IPS-NIHi7 (cell line): ENCODE measurements at regions not wholly inside any gene's neighbourhood (a gene's known extent, or its start where the extent isn't known, plus 50 kb on each side); places are given as distances from the start of the nearest gene placed in this dataset.
"Not testable (repeated sequence)": the region's sequence is repeated elsewhere in the genome, so short reads cannot be mapped to it uniquely, and the experiment has no call there.

Experiments used
- DNase-seq: peaks from one replicate; pipeline ENCODE4 v3.0.0; 2012; ENCODE audit warnings: mixed read lengths; ENCODE audit errors: extremely low spot score

DNA sequence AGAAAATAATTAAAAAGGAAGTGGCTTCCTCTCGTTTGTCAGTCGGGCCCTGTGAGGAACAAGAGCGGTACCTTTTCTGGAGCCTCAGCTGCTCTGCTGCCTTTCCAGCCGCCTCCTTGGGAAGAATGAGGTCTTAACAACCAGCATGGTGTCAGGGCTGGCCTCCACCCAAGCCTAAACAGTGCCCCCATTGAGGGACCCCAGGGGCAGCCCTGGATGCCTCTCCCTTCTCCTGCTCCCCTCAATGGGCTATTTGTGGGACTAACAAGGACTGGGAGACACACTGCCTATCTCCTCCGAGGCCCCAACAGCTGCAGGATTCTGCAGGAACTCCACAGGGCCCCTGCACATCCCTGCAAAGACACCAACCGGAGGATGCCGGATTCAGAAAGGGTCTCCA is 155.4 kb upstream of the MAP3K1 start:
- DNase-seq: no peak

DNA sequence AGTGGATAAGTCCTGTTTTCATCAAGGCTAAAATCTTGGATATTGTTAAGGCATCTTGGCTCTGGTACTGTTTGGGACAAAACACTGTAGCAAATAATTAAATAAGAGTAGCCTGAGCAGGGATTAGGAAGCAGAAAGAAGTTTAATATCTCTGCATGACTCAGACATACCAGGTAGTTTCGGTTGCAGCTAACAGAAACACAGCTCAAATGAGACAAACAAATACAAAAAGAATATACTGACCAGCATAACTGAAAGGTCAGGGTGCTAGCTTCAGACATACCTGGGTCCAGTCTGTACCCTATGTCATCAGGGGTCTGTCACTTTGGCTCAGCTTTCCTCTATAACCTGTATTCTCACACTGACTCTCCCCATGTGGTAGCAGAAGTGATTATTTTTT is 156.4 kb upstream of the MAP3K1 start:
- no peak for DNase-seq

DNA sequence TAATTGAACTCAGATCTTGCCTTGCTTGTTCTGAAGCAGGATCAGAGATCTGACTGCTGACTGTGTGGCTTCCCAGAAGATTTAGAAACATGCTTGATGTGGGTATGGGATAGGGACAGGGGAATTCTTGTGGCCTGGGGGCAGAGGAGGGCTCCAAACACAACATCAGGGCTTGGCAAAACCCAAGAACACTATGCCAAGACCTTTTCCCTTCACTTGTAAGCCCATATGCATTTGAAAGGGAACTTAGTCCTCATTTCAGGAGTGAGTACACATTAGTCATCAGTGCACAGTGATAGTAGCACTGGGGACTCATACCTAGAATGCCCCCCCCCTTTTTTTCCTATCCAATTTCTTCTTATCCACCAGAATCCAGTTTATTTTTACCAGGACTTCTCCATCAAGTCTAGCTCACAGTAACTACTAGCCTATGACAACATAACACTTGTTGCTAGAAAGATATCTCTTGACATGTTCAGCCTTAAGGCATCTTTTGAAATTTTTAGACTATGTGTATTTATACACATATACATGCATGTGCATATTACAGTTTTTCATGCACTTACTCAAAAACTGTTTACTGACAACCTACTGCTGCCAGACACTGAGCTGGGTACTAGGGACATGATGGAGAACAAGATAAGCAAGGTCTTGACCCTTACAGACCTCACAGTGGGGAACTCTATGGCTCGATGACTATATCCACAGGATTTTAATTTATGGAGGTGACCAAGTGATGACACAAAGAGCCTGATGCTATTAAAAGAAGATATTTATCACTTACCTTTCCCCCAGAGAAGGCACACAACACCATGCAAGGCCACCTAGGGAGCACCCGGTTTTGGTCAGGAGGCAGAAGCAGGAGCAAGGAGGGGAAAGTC is 158.3 kb upstream of the MAP3K1 start:
- DNase-seq: no peak

DNA sequence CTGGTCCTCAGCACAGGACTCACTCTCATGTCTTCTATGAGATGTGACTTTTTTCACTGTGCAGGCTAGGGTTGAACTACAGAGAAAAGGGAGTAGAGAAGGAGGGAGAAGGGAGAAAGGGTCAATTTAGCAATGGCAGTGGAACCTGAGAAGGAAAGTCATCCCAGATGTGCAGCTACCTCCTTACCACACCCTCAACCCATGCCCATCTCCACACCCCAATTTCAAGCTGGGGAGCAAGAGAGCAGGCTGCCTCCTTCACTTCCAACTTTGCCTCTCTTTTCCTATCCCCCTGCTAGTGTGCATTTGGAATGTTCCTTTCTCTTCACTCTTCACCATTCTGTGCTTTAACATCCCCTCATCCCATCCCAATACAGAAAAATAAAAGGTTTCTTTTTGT is 163.5 kb upstream of the MAP3K1 start:
- DNase-seq: no peak

DNA sequence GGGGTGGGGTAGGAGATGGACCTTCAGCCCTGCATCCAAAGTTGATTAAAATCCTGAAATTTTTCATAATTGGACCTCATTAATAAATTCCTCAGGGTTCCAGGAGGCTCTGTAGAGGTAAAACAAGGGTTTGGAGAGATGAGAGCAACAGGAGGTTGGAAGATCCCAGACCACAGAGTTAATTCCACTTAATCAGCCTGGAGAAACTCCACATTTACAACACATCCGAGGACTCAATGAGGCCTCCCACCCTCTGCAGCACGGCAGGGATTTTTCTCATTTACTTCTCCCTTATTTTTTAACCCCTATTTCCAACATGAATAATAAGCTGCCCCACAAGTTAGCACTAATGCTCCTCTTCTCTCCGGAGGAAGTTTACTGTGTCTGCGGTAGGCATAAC is 165.0 kb upstream of the MAP3K1 start:
- no peak for DNase-seq

DNA sequence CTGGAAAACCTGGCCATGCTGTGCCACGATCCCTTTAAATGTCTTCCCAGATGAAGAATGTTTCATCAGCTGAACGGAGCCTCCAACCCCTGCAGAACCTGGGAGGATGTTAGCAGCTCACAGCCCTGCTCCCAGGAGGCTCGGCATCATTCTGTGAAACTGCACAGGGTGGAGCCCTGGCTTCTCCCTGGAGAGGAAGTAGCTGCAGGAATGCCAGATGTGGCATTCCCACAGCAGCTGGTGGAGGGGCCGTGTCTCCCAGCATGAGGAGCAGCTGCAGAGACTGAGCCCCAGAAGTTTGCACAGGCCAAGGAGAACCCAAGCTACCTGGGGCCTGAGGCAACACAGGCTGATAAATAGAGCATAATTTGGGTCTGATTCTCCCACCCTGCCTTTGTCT is 165.8 kb upstream of the MAP3K1 start:
- peak; percentile 22 for DNase-seq

DNA sequence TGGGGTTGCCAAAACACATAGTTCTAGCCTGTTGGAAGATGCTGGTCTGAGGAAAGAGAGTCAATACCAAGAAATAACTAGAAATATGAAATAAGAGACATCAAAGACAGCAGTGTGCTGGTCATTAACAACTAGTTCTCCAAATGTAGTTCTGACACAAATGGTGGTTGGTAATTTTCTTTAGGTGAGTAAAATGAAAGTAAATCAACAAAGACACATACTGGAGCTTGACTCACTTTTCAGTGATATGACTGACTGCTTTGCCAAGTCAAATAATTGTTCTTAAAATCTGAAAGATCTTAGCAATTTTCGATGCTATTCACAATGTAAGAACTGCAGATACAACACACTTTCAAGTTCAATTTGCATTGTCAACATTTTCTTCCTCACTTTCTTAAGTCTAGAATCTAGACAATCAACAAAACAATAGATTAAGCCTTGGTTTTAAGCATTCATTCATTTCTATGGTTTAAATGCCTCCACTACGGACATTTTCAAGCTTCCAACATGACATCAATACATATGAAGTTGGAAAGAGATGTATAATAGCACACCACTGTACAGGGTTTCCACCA is 166.8 kb upstream of the MAP3K1 start:
- no peak for DNase-seq

DNA sequence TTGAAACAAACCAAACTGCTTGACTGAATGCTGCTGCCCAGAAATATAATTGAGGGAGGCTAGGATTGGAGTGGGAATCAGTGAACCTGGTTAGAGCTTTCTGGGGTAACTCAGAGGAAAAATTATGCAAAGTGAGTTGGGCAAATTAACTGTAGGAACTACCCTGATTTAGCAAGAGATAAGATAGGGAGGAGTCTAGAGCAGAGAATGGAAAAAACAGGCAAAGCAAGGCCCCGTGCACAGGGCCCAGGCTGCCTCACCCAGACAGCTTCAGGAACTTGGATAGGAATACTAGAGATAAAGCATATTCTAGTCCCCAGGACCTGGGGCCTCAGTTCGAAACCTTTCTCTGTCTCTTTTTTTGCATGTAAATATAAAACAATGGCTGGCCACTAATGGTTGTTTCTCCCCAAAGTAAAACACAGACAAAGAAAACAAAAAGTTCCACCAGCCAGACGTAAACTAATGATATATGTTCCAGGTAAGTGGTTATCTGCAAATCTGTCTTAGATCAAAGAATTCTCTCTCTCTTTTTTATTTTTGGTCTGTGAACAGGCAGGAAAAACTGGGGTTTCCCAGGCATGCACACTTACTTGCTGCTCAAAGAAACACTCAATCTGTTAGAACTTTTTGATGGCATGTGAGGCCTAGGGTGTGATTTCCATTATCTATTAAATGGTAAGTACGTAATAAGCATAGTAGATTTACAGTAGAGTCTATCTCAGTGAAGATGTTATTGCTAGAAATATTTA is 168.1 kb upstream of the MAP3K1 start:
- no peak for DNase-seq

DNA sequence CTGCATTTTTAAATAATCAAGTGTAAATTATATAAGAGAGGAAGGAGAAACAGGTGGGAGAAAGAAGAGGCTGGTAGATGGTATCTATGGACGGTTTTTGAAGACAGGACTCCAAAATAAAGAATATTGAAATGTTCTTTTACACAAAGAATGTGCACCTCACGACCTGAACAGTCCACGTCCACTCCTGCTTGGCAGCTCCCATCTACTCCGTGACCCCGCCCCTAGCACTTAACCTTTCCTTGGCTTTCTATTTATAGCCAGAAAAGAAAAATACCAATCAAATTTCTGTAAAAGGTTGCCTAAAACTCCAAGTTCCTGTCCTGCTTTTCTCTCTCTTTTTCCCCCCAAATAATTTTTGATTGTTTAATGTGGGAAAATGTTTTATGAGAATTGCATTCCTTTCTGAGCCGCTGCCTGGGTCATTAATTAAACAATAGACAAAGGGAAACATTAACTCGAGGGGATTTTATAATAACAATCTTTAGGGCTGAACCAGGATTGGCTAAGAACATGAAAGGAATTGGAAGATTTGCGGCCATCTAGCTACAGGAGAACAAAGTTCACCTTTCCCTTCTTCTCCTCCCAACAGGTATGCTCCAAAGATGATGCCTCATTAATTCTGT is 173.6 kb upstream of the MAP3K1 start:
- no peak for DNase-seq

DNA sequence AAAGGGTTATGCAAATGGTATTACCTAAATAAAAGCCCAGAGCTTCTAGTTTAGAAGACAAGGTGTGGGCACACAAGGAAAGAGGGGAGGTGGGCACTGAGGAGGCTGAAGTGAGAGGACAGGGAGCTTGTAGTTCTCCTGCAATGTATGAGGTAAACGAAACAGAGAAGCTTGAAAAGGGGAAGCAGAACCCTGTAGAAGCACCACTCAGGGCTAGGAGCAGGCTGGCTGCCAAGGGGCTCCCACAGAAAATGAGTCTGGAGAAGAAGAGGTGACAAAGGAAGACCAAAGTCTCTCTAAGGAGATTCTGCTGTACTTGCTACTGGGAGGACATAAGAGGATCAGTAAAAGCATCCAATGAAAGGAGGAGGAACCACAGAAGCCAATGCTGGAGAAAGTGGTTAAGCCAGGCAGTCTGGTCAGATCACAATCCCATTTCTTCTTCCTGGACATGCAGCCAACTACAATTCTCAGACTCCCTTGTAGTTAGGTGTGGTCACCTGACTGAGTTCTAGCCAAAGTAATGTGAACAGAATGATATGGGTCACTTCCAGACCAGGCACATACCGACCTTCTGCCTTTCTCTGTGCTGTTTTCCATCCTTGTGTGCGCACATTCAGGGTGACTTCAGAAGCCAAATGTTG is 174.5 kb upstream of the MAP3K1 start:
- DNase-seq: no peak

DNA sequence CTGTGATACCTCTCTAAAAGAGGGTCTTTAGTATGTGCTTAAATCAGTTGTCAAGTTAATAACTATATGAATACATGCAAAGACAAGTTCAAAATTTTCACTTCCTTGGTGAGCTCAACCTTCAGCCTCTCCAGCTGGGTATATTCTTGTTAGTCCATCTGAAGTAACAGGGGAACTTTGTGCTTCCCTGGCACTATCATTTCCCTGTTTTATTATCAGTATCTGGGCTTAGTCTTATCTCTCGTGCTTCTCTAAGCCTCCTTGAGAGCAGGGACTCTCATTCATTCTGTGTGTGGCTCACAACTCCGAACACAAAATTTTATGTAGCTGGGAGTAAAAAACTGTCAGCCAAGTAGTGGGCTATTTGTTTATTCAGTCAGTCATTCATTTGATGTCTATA is 175.9 kb upstream of the MAP3K1 start:
- no peak for DNase-seq

DNA sequence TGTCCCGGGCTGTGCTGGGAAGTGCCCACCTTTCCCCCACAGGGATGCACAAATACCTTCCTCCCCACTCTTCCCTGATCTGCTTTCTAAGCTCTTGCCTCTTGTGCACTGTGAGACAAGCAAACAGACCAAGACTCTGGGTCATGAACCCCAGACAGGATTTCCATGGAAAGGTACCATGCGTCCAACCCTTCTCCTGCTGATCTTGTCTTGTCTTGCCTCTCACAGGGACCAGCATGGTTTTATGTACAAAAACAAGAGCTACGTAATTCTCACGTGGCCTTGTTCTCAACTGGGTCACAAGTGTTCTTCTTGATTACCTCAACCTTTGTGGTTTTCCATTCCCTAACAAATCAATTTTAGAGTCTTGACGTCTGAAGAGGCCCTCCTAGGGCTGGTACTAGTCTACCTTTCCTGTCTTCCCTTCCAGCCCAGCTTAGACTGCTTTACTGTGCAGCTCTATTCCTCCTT is 176.5 kb upstream of the MAP3K1 start:
- DNase-seq: no peak

DNA sequence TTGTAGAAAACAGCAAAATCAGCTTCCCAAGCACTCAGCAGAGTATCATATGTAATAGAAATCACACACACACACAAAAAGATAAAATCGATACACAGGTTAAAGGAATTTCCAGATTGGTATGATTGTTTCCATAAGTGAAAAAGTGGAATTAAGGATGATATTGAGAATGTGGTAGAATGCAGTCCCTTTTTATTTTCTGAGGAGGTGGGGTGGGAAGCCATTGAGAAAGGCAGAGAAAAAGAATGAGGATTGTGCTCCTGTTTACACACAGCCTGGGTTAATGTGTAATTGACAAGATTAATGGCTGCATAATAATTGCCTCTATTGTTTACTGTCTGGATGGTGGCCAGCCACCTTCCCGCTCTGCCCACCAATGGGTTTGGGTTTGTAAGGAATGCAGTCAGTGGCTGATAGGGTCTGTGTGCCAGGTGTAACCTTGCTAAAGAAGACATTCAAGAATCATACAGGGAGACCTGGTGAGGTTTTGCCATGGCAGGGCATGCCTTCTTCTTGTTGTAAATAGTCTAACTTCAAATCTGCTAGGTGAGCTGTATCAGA is 177.2 kb upstream of the MAP3K1 start:
- DNase-seq: peak; percentile 26

DNA sequence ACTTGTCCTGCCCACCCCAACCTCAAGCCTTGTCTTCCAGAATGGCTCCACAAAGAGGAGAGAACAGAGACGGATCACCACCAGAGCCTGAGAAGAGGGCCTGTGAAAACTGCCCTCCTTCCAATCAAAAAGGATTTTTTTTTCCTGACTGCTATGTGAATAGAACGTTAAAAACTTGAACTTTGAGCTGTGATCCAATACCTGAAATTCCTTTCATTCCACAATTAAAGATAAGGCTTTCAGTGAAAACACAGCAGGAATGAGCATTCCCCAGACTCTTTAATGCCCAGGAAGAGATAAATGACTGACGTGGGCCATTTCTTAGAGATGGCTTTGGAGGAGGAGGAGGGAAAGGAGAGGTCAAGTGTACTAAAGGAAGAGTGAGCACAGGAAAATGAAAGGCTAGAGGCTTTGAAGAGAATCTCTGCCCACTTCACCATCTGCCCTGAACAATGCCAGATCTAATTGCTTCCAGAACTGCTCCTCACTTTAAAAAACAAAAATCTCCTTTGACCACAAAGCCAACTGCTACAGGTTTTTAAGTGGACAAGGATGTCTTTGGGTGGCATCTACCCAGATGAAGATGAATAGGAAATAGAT is 177.9 kb upstream of the MAP3K1 start:
- DNase-seq: peak; percentile 24

DNA sequence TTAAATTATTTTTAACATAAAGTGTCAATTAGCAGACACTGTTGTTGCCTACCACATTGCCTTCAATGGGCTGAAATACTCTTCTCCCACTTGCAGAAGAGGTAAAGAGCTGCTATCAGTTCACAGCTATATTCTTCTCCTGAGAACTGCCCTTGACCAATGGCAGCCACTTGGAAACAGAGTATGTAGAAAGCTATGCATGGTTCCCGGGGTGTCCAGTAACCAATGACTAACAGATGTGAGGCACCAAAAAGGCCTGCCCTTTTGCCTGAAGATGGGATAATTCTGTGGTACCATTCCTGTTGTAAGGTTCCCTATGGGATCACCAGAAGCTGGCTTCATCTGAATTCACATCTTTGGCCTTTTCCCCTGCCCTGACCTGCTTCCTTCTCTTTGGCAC is 181.4 kb upstream of the MAP3K1 start:
- no peak for DNase-seq

DNA sequence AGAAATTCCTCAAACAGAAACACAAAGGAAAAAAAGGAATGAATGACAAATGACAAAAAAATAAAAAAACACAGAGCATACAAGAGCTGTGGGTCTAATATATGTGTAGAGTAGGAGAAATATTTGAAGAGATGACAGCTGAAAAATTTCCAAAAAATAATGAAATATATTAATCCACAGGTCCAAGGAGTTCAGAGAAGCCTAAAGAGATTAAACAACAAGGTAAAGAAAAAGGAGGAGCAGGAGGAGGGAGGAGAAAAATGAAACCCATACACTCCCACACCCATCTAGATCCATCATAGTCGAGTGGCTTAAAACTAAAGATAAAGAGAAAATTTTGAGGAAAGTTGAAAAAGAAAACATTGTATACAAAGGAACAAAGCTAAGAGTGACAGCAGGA is 182.4 kb upstream of the MAP3K1 start:
- no peak for DNase-seq

DNA sequence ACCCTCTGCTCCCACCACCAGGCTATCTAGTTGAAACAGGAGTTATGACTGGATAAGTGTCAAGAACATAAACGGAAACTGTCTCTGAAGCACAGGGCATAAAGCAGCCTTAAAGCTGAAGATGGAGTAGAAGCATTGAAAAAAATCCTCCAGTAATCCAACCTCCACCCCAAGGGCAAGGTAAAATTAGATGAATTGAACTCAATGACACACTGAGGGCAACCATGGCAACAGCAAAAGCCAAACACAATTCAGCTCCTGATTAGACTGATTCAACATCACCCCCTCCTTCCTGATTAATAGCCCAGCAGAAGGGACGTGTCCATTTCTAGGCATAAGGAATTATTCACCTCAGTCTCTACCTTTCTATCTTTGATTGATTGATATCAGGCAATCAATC is 183.2 kb upstream of the MAP3K1 start:
- DNase-seq: no peak

DNA sequence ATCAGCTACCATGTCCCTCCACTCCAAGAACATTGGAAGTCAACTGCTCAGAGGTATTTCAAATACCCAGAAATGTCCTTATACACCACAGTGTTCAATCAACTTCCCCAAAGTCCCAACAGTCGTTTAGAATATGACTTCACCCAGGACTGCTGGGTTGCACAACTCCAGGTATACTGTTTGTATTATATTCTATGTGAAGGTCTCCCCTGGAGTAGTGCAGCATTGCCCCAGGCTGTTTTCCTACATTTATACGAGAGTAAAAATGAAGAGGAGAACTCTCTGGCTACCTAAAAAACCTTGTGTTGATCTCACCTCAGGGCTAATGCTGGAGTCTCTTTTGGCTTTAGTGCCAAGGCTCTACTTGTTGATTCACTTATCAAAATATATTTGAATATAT is 183.6 kb upstream of the MAP3K1 start:
- DNase-seq: no peak

DNA sequence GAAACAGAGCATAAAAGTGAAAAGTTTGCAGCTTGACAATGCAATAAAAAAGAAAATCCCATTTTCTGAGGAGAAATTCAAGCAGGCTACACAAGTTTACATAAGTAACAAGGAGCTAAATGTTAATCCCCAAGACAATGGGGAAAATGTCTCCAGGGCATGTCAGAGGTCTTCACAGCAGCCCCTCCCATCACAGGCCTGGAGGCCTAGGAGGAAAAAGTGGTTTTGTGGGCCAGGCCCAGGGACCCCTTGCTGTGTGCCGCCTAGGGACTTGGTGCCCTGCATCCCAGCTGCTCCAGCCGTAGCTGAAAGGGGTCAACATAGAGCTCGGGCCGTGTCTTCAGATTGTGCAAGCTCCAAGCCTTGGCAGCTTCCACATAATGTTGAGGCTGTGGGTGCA is 186.7 kb upstream of the MAP3K1 start:
- not testable (repeated sequence) for DNase-seq

DNA sequence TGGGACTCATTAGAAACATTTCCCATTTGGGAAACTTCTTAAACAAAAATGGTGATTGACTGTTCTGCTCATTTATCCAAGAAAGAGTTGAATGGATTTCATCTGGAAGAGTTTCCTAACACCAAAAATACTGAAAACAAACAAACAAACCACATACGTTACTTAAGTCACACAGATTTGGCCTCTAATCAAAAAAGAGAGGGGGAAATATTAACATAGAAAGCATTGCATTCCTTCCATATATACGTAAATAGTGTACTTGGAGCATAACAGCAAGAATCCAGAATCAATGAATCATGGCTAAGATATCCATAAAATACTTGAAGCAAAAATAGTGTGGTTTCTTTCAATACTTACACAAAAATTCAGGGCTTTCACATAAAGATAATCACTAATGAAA is 189.8 kb upstream of the MAP3K1 start:
- DNase-seq: no peak

DNA sequence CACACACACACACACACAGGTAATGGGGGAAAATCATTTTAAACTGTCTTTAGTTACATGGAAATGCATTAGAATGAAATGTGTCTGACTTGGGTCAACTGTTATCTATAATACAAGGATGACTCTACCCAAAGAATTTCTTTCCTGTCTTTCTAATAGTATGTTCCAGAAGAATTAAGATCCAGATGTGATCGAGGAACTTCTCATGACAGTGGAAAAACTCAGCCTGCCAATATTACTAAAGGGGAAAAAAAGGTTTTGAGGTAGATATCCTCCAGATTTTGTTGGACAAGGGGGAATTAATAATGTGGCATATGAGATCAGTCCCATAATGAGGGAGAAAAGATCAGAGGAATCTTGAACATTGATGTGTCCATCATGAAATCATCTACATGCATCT is 190.6 kb upstream of the MAP3K1 start:
- no peak for DNase-seq
